Stimulated activated effector memory CD8-positive, alpha-beta T cell treated with anti-CD3 and anti-CD28 coated beads, Interleukin-12 subunit alpha, Interleukin-12 subunit beta, amount 100 ng/mL, for 72 hours (primary cell): ENCODE measurements at regions not wholly inside any gene's neighbourhood (a gene's known extent, or its start where the extent isn't known, plus 50 kb on each side); places are given as distances from the start of the nearest gene placed in this dataset.

Source experiments
- ATAC-seq: fragments of 150-1000 bp; cut with Tn5 transposase; 2 replicates; pipeline ENCODE4 v1.10.0; 2021
- DNase-seq, 2 donors: peaks; one replicate each; pipeline ENCODE4 v3.0.0; 2021 to 2022; ENCODE audit warnings: low spot score in 2 of 2
- H3K27ac Mint-ChIP-seq: one replicate; pipeline ENCODE4 v1.8.0; 2022; ENCODE audit warnings: mild to moderate bottlenecking, mixed read lengths
- H3K36me3 Mint-ChIP-seq: one replicate; pipeline ENCODE4 v1.8.0; 2022; ENCODE audit warnings: mild to moderate bottlenecking, mixed read lengths
- H3K4me1 Mint-ChIP-seq: one replicate; pipeline ENCODE4 v1.8.0; 2022; ENCODE audit warnings: mixed read lengths
- H3K4me3 Mint-ChIP-seq: one replicate; pipeline ENCODE4 v1.8.0; 2022; ENCODE audit warnings: mild to moderate bottlenecking, mixed read lengths
- H3K9me3 Mint-ChIP-seq: one replicate; pipeline ENCODE4 v1.8.0; 2022; ENCODE audit warnings: mixed read lengths

DNA sequence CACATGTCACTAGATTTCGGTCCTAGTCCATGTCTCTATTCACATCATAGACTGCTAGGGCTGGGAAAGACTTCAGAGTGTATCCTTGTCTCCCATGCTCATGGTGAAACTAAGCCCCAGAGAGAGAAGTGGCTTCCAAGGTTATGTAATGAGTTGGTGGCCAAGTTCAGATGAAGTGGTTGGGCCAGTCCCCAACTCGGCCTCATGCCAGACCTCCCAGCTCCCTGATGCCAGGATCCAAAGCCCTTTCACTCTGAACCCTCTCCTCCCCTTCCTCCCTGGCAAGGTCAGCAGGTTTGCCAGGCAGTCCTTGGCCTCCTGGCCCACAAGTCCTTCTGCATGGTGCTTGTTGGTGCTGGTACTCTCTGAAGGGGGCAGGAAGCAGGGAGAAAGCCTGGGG is 189.7 kb downstream of the AXIN2 start:
- ATAC-seq, result no peak

DNA sequence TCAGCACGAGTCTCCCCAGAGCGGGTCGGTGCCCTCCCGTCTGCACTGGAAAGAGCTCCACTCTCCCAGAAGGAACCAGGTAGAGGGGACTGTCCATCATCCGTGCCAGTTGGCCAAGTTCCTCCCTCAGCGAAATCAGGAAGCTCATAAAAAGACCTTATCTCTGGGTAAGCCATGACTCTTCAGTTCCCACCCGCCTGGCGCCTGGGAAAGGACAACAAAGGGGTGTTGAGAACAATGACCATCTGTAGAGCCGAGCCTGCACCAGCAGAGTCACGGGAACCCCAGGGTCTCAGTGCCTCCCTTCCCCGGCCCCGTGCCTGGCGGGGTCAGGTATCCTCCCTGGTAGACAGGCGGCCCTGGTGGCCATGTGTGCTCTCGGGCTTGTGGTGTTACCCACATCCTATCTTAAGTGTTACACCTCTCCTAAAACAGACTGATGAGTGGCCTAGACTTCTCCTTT is 190.7 kb downstream of the AXIN2 start:
- Mint-ChIP-seq H3K27ac (no peak overlapping the region), H3K4me1 (peaks cover 26% of the 10 kb centered on the region), H3K36me3 (no peaks in the 10 kb centered on the region), H3K4me3 (peak overlapping the region; percentile 2), H3K9me3 (no peaks in the 10 kb centered on the region)
- peak; percentile 85 for ATAC-seq
- no peak for DNase-seq

More for the DNA sequence above, 189.7 kb downstream of the AXIN2 start:
- H3K36me3 Mint-ChIP-seq, result no peaks in the 10 kb centered on the region
- H3K9me3 Mint-ChIP-seq, result no peaks in the 10 kb centered on the region
- DNase-seq, result no peak
- no peak overlapping the region for H3K4me3 Mint-ChIP-seq
- peaks cover 20% of the 10 kb centered on the region for H3K4me1 Mint-ChIP-seq
- no peak overlapping the region for H3K27ac Mint-ChIP-seq

DNA sequence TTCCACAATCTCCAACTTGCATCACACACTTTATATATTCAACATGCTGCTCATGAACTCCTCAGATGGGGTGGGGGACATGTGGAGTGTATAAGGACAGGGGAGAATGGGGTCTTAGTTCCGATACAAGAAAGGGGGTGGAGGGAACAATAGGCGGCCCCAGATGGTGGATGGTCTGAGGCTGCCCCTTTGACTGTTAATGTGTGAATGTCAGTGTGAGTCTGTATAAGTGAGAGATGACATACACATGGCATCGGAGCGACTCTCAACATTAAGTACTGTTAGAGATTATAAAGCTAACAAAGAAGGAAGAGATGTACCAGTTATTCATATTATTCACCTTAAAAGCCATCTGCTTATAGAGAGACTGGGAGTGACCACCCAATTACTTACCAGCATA is 193.1 kb downstream of the AXIN2 start:
- no peaks in the 10 kb centered on the region for H3K9me3 Mint-ChIP-seq
- DNase-seq (no peak), ATAC-seq (no peak)
- no peak overlapping the region for H3K4me3 Mint-ChIP-seq
- no peaks in the 10 kb centered on the region for H3K36me3 Mint-ChIP-seq
- H3K4me1 Mint-ChIP-seq, result peaks cover 26% of the 10 kb centered on the region
- no peak overlapping the region for H3K27ac Mint-ChIP-seq

DNA sequence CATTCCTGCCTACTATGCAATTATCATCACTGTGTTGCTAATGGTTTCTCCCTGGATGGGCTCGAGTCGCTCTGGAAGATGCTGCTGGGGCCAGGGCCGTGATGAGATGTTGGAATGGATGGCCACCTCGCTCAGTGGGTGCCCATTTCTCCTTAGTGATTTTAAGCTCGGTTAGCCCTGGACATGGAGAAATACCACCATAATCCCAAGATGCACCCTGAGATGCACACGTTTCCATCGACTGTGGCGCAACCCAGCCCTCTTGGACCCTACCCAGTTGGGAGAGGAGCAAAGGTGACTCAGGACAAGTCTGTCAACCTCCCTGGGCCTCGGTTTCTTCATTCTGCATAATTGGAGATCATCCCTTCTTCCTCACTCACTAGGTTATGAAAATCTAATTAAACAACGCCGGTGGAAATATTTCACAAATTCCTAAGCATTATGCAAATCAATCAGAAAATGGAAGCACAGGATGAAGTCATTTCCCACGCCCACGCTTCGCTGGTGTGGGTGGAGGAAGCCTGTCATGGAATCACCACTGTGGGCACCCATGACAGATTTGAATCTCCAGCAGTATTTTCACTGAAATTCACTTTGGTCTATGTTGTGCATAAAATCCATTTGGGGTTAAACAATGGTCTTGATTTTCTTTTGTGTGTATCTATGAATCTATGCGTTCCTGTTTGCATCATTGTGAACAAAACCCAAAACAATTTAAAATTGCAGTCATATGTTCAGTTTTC is 195.2 kb downstream of the AXIN2 start:
- no peak for ATAC-seq
- no peak overlapping the region for H3K4me3 Mint-ChIP-seq

DNA sequence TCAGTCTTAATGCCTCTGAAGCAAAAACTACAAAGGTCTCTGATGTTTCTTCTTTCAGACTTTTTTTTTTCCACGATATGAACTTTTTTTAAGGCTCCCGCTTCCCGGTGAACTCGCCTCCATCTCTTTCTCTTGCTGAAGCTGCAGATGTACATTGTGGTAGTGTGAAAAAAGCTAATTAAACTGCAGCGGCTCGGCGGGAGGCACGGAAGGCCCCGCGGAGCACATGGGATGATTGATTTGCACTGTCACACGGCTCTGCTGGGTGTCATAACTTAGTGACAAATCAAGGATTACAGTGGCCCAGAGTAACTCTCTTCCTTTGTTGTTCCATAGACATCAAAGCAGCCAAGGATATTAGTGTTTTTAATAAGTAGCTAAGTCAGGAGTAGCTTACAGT is 196.3 kb downstream of the AXIN2 start:
- H3K36me3 Mint-ChIP-seq, result no peaks in the 10 kb centered on the region
- DNase-seq (no peak), ATAC-seq (no peak)
- H3K27ac Mint-ChIP-seq, result no peak overlapping the region
- no peaks in the 10 kb centered on the region for H3K9me3 Mint-ChIP-seq
- peaks cover 7% of the 10 kb centered on the region for H3K4me1 Mint-ChIP-seq
- H3K4me3 Mint-ChIP-seq, result no peak overlapping the region

More for the DNA sequence above, 195.2 kb downstream of the AXIN2 start:
- no peak for DNase-seq
- Mint-ChIP-seq H3K4me1 (peaks cover 18% of the 10 kb centered on the region), H3K36me3 (no peaks in the 10 kb centered on the region), H3K27ac (no peak overlapping the region), H3K9me3 (no peaks in the 10 kb centered on the region)

DNA sequence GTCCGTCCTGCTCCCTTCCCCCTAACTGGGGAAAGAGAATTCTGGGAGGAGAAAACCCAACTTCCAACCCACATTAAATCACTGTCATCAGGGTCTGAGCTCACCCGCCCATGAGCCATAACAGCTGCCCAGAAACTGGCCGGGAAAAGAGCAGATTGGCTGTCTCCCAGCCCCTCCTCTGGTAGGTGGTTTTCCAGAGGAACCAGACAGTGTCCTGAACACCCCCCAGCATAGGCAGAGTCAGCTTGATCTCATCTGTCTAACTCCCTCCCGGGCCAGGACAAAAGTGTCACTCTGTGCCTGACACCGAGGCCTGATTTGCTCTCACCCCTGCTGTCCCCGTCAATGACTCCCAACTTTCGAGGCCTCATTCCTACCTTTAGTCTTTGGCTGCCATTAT is 197.0 kb downstream of the AXIN2 start:
- H3K27ac Mint-ChIP-seq, result no peak overlapping the region
- ATAC-seq (no peak), DNase-seq (no peak)
- no peak overlapping the region for H3K4me3 Mint-ChIP-seq
- H3K36me3 Mint-ChIP-seq, result no peaks in the 10 kb centered on the region
- peaks cover 9% of the 10 kb centered on the region for H3K4me1 Mint-ChIP-seq
- no peaks in the 10 kb centered on the region for H3K9me3 Mint-ChIP-seq

DNA sequence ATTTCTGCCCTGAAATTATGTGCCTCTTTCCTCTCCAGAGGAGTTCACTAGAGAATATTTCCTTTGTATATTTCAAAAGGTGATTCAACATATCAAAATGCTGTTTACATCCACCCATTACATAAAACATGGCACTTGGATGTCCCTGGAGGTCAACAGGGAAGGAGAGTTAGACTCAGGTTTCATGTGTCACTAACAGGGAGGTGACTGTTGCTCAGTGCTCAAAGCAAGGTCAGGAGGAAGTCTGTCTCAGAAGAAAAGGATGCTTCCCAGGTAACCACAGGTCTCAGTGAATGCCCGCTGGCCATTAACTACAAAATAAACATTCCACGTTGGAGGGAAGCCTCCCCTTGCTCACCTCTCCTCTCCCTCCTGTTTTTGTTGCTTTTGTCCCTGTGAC is 198.6 kb downstream of the AXIN2 start:
- Mint-ChIP-seq H3K36me3 (no peaks in the 10 kb centered on the region), H3K27ac (no peak overlapping the region), H3K4me3 (no peak overlapping the region), H3K9me3 (no peaks in the 10 kb centered on the region), H3K4me1 (peaks cover 18% of the 10 kb centered on the region)
- DNase-seq (no peak), ATAC-seq (no peak)

DNA sequence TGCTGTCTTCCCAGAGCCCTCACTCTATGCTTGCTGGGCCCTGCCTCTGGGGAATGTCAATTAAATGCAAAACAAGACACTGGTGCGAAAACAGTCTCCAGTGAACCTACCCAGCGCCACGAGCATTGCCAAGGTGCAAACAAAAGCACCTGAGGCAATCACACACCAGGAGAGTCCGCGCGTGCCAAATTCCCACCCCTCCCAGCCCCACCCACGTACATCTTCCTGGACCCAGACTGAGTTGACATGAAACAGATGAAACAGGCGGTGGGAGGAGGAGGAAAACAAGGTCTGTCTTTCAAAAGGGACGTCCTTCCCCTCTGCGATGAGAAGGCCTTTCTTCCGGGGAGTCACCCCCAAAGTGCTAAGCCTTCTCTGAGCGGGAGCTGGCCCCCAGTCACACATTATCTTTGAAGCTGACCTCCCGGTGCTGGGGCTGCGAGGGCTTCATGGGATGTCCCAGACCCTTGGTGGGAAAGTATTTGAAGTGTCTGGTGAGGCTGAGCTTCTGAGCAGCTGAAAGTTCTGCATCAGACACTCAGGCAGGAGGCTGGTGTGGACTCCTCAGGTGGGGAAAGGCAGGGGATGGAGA is 200.4 kb downstream of the AXIN2 start:
- Mint-ChIP-seq H3K4me1 (peaks cover 10% of the 10 kb centered on the region), H3K9me3 (no peaks in the 10 kb centered on the region), H3K4me3 (no peak overlapping the region), H3K36me3 (no peaks in the 10 kb centered on the region), H3K27ac (no peak overlapping the region)
- DNase-seq (no peak), ATAC-seq (no peak)

DNA sequence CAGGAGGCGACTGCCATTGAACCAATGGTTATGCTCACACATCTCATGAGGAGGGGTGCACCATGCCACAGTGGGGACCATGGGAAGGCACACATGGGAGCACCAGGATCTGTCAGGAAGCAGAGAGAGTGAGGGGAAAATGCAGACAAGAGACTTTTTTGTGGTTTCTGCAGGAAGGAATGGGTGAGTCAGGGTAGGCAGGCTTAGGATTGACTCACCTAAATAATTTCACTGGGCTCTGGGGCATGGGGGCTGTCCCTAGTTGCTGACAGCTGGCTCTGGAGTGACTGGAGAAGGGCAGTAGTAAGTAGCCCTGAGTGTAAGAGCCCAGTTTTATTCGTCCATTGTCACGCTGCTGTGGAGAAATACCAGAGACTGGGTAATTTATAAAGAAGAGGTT is 202.4 kb downstream of the AXIN2 start:
- Mint-ChIP-seq H3K4me1 (peaks cover 10% of the 10 kb centered on the region), H3K27ac (no peak overlapping the region), H3K36me3 (no peaks in the 10 kb centered on the region), H3K4me3 (no peak overlapping the region), H3K9me3 (no peaks in the 10 kb centered on the region)
- DNase-seq (no peak), ATAC-seq (peak; percentile 96)

DNA sequence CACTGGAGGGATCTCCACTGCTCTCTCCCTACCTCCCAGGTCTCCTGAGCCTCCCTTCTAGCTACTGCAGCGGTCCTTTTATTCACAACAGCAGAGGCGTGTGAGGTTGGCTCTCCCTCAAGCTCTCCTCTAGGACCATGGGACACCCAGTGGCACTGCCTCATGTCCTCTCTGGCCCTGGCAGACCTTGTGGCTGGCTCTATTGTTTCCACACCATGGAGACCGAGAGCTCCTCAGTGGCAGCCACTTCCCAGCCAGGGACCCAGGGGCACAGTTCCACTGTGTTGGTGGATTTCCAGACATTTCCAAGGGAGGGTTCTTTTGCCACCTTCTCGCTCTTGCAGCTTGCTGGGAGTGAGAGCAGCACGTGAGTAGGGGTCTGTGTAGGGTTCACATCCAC is 204.9 kb downstream of the AXIN2 start:
- peaks cover 10% of the 10 kb centered on the region for H3K4me1 Mint-ChIP-seq
- no peak for ATAC-seq
- no peak overlapping the region for H3K4me3 Mint-ChIP-seq
- H3K27ac Mint-ChIP-seq, result no peak overlapping the region
- no peaks in the 10 kb centered on the region for H3K36me3 Mint-ChIP-seq
- no peaks in the 10 kb centered on the region for H3K9me3 Mint-ChIP-seq
- DNase-seq, result no peak

DNA sequence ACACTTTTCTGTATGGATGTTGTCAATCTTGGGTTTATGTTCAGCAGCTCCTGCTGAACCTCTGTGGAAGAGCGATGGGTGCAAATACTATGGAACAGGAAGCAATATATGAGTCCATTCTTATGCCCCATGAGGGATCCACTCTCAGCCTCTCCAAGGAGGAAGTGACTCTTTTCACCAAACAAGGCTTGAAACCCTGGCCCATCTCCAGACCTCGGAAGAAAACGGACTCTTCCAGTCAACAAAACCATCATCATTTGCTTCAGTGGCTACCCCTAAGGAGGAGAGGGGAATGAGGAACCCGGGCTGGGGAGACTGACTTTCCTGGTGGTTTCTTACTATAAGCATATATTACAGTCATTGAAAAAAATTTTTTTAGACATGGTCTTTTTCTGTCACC is 206.2 kb downstream of the AXIN2 start:
- ATAC-seq (no peak), DNase-seq (no peak)
- Mint-ChIP-seq H3K4me1 (peaks cover 10% of the 10 kb centered on the region), H3K36me3 (no peaks in the 10 kb centered on the region), H3K9me3 (peaks cover 3% of the 10 kb centered on the region), H3K27ac (no peak overlapping the region), H3K4me3 (no peak overlapping the region)

DNA sequence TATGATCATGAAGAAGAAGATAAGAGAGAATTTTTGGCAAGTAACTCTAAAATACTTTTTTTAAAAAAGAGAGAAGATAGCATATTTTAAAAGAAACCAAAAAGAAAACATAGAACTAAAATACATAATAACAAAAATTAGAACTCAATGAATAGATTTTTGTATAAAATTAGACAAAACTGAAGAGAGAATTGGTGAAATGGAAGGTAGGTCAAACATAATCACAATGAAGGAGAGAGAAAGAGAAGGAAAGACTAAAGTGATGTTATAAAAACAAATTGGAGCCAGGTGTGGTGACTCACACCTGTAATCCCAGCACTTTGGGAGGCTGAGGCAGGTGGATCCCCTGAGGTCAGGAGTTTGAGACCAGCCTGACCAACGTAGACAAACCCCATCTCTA is 211.5 kb downstream of the AXIN2 start:
- DNase-seq (no peak), ATAC-seq (no peak)
- Mint-ChIP-seq H3K9me3 (peaks cover 9% of the 10 kb centered on the region), H3K4me1 (peaks cover 7% of the 10 kb centered on the region), H3K4me3 (no peak overlapping the region), H3K36me3 (no peaks in the 10 kb centered on the region), H3K27ac (no peak overlapping the region)

DNA sequence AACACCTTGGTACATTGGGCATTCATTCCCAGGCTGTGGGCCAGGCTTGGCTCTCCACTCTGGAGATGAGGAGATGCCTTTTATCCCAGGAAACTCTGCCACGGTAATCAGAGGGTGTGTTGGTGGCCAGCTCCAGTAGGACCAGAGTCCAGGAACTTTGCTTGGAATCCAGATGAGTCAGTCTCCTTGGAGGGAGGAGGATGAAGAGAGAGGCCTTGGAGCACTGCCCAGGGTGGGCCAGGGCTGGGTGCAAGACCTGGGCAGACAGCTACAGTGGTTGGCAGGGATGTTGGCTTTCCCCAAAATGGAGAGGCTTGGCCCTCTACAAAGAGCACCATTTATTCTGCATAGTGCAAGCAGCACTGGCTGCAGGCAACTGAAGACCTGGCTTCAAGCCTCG is 209.0 kb downstream of the RGS9 start:
- DNase-seq (no peak), ATAC-seq (no peak)
- Mint-ChIP-seq H3K4me1 (peaks cover 7% of the 10 kb centered on the region), H3K36me3 (no peaks in the 10 kb centered on the region), H3K9me3 (peaks cover 9% of the 10 kb centered on the region), H3K27ac (no peak overlapping the region), H3K4me3 (no peak overlapping the region)

DNA sequence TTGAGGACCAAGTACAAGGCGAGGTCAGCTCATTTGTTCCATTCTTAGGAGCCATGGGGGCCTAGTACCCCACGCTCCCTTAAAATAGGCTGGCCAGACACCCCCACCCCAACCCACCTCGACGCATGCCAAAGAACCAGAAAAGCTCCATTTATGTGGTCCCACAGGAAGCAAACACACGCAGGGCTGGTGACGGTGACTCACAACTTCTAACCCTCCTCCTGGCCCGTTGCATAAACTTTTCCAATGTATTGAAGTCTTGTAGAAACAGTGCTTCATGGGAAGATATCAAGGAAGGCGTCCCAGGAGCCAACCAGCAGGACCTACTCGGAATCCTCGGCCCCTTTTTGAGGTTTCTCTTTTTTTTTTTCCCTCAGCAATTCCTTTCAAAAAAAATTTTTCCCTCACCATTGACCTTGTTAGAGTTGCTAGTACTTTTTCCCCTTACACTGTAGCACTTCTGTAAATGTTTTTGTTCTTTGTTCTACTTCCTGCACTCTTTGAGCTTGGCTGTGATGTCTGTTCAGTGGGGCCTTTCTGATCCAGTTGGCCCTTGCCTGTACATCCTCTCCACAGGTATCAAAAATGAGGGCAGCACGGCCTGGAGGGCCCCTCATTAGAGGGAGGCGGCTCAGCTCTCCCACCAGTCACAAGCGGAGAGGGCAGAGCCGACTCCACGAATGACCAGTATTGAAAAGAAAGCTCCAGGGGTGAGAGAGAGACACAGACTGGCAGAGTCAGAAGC is 208.3 kb downstream of the RGS9 start:
- no peak overlapping the region for H3K4me3 Mint-ChIP-seq
- H3K27ac Mint-ChIP-seq, result no peak overlapping the region
- ATAC-seq (no peak), DNase-seq (no peak)
- peaks cover 6% of the 10 kb centered on the region for H3K9me3 Mint-ChIP-seq
- no peaks in the 10 kb centered on the region for H3K36me3 Mint-ChIP-seq
- peaks cover 7% of the 10 kb centered on the region for H3K4me1 Mint-ChIP-seq

DNA sequence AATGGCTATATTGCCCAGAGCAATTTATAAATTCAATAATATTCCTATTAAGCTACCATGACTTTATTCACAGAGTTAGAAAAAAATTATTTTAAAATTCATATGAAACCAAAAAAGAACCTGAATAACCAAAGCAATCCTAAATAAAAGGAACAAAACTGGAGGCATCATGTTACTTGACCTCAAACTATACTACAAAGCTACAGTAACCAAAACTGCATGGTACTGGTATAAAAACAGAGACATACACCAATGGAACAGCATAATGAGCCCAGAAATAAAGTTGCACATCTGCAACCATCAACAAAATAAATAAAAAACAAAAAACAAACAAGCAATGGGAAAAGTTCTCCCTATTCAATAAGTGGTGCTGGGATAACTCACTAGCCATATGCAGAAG is 203.2 kb downstream of the RGS9 start:
- ATAC-seq, result no peak
- DNase-seq, result no peak

DNA sequence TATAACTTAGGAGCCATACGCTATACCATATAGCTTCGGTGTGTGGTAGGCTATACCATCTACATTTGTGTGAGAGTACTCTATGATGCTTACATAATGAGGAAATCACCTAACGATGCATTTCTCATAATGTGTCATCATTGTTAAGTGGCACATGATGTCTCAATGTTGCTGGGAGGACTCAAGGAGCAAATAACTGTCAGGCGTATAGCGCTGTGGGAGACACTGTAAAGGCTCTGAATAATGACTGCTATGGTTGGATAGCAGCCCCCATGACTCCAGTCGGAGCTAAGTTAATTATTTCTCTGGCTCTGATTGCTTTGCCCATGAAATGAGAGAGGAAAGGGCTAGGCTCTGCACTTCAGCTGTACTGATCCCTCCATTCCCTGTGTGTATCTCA is 197.2 kb downstream of the RGS9 start:
- ATAC-seq (peak; percentile 43), DNase-seq (no peak)
- no peaks in the 10 kb centered on the region for H3K4me1 Mint-ChIP-seq
- peaks cover 6% of the 10 kb centered on the region for H3K9me3 Mint-ChIP-seq
- H3K27ac Mint-ChIP-seq, result no peak overlapping the region
- H3K36me3 Mint-ChIP-seq, result no peaks in the 10 kb centered on the region
- no peak overlapping the region for H3K4me3 Mint-ChIP-seq

More for the DNA sequence above, 203.2 kb downstream of the RGS9 start:
- Mint-ChIP-seq H3K36me3 (no peaks in the 10 kb centered on the region), H3K9me3 (peaks cover 6% of the 10 kb centered on the region), H3K4me3 (no peak overlapping the region), H3K4me1 (peaks cover 3% of the 10 kb centered on the region), H3K27ac (no peak overlapping the region)
